WTC11 (cell line): ENCODE measurements at regions not wholly inside any gene's neighbourhood (a gene's known extent, or its start where the extent isn't known, plus 50 kb on each side); places are given as distances from the start of the nearest gene placed in this dataset.

ENCODE experiments used
- ATAC-seq: fragments of 200-7000 bp; cut with Tn5 transposase; 2 replicates; pipeline ENCODE4 v1.10.0; 2021; ENCODE audit warnings: mild to moderate bottlenecking, moderate library complexity
- CTCF ChIA-PET: fragments of 300-600 bp; sonication (Branson Sonifier 250); formaldehyde crosslinking; loops from one replicate; lab custom pipeline; 2021; ENCODE audit warnings: antibody characterized with exemption; lab: Charles Lee
- POLR2A ChIA-PET: fragments of 350-600 bp; sonication (Branson Sonifier 250); formaldehyde crosslinking; loops from one replicate; lab custom pipeline; 2021; ENCODE audit warnings: antibody characterized with exemption; lab: Charles Lee
- DNase-seq: peaks from one replicate; pipeline ENCODE4 v3.0.0; 2021; ENCODE audit warnings: low spot score
- H3K27ac Mint-ChIP-seq: 2 replicates; pipeline ENCODE4 v1.8.0; 2021; ENCODE audit warnings: mixed read lengths
- H3K27me3 Mint-ChIP-seq: 2 replicates; pipeline ENCODE4 v1.8.0; 2021; ENCODE audit warnings: low read depth, mild to moderate bottlenecking, moderate library complexity, mixed read lengths
- H3K36me3 Mint-ChIP-seq: 2 replicates; pipeline ENCODE4 v1.8.0; 2021; ENCODE audit warnings: mixed read lengths
- H3K4me1 Mint-ChIP-seq: 2 replicates; pipeline ENCODE4 v1.8.0; 2022; ENCODE audit warnings: mixed read lengths
- H3K4me3 Mint-ChIP-seq: 2 replicates; pipeline ENCODE4 v1.8.0; 2021; ENCODE audit warnings: mild to moderate bottlenecking, moderate library complexity, mixed read lengths
- H3K9me3 Mint-ChIP-seq: 2 replicates; pipeline ENCODE4 v1.8.0; 2021; ENCODE audit warnings: mixed read lengths
- AR ChIP-seq: fragments of 250-450 bp; sonication (Bioruptor Pico); IDR thresholded peaks from 2 replicates; pipeline ENCODE4 v1.9.0; 2021; ENCODE audit warnings: mild to moderate bottlenecking
- ATF2 ChIP-seq: sonication (generic); formaldehyde crosslinking; IDR thresholded peaks from 2 replicates; pipeline ENCODE4 v1.8.1; 2022; ENCODE audit warnings: low read depth, missing genetic modification reagents, borderline replicate concordance
- ATF6 ChIP-seq: sonication (generic); formaldehyde crosslinking; IDR thresholded peaks from 2 replicates; pipeline ENCODE4 v1.8.1; 2023; ENCODE audit warnings: mild to moderate bottlenecking, missing genetic modification reagents
- CREB1 ChIP-seq: sonication (generic); formaldehyde crosslinking; IDR thresholded peaks from 2 replicates; pipeline ENCODE4 v1.8.0; 2023; ENCODE audit warnings: mild to moderate bottlenecking, missing genetic modification reagents
- E2F4 ChIP-seq: sonication (generic); formaldehyde crosslinking; IDR thresholded peaks from 2 replicates; pipeline ENCODE4 v1.8.1; 2022; ENCODE audit warnings: low read depth, mild to moderate bottlenecking, moderate library complexity, missing genetic modification reagents, borderline replicate concordance
- E2F5 ChIP-seq: sonication (generic); formaldehyde crosslinking; IDR thresholded peaks from 2 replicates; pipeline ENCODE4 v1.8.1; 2022; ENCODE audit warnings: mild to moderate bottlenecking, moderate library complexity, missing genetic modification reagents
- EMX1 ChIP-seq: fragments of 250-450 bp; sonication (Bioruptor Pico); IDR thresholded peaks from 2 replicates; pipeline ENCODE4 v1.8.0; 2021; ENCODE audit warnings: mild to moderate bottlenecking
- HMGXB4 ChIP-seq: sonication (generic); formaldehyde crosslinking; IDR thresholded peaks from 2 replicates; pipeline ENCODE4 v1.8.1; 2023; ENCODE audit warnings: mild to moderate bottlenecking, moderate library complexity, missing genetic modification reagents
- IRF1 ChIP-seq: sonication (generic); formaldehyde crosslinking; IDR thresholded peaks from 2 replicates; pipeline ENCODE4 v1.8.0; 2023; ENCODE audit warnings: missing genetic modification reagents
- MLX ChIP-seq: sonication (generic); formaldehyde crosslinking; IDR thresholded peaks from 2 replicates; pipeline ENCODE4 v1.8.1; 2023; ENCODE audit warnings: mild to moderate bottlenecking, missing genetic modification reagents, moderate library complexity
- MYBL2 ChIP-seq: sonication (generic); formaldehyde crosslinking; IDR thresholded peaks from 2 replicates; pipeline ENCODE4 v1.8.1; 2023; ENCODE audit warnings: mild to moderate bottlenecking, moderate library complexity, missing genetic modification reagents
- NFYB ChIP-seq: sonication (generic); formaldehyde crosslinking; conservative IDR thresholded peaks from 2 replicates; pipeline ENCODE4 v1.8.0; 2022; ENCODE audit warnings: low read depth, missing genetic modification reagents
- NR1H2 ChIP-seq: sonication (generic); formaldehyde crosslinking; IDR thresholded peaks from 2 replicates; pipeline ENCODE4 v1.9.0; 2021; ENCODE audit warnings: mild to moderate bottlenecking, moderate library complexity, missing genetic modification reagents
- TEAD1 ChIP-seq: sonication (generic); formaldehyde crosslinking; IDR thresholded peaks from 2 replicates; pipeline ENCODE4 v1.8.0; 2022; ENCODE audit warnings: mild to moderate bottlenecking, missing genetic modification reagents
- TEAD4 ChIP-seq: sonication (generic); formaldehyde crosslinking; IDR thresholded peaks from 2 replicates; pipeline ENCODE4 v1.8.0; 2022; ENCODE audit warnings: mild to moderate bottlenecking, missing genetic modification reagents
- ZBTB43 ChIP-seq: sonication (generic); formaldehyde crosslinking; IDR thresholded peaks from 2 replicates; pipeline ENCODE4 v1.8.1; 2023; ENCODE audit warnings: mild to moderate bottlenecking, missing genetic modification reagents
- ZMAT4 ChIP-seq: fragments of 250-450 bp; sonication (Bioruptor Pico); IDR thresholded peaks from 2 replicates; pipeline ENCODE4 v1.9.0; 2021; ENCODE audit warnings: mild to moderate bottlenecking
- ZNF121 ChIP-seq: sonication (generic); formaldehyde crosslinking; IDR thresholded peaks from 2 replicates; pipeline ENCODE4 v1.8.0; 2023; ENCODE audit warnings: missing genetic modification reagents

- ChIA-PET POLR2A (no interaction called here), CTCF (interaction anchor here (0.9 kb wide), 1 partner anchor 117 kb away, joined by 3 read pairs; no protein-coding TSS in a partner anchor)
- Mint-ChIP-seq H3K27ac (no peak overlapping the region), H3K4me3 (no peak overlapping the region), H3K27me3 (no peaks in the 10 kb centered on the region), H3K4me1 (no peaks in the 10 kb centered on the region), H3K36me3 (no peaks in the 10 kb centered on the region), H3K9me3 (no peaks in the 10 kb centered on the region)
- no peak for ATAC-seq
- no peak for DNase-seq
- TF ChIP-seq TEAD4: no peak
- TF ChIP-seq E2F5 (CRISPR knock-in tag): no peak
- no peak for TF ChIP-seq MLX (CRISPR knock-in tag)
- TF ChIP-seq HMGXB4: no peak
- no peak for TF ChIP-seq NFYB (CRISPR knock-in tag)
- TF ChIP-seq ZBTB43 (CRISPR knock-in tag): no peak
- TF ChIP-seq NR1H2 (CRISPR knock-in tag): no peak
- TF ChIP-seq ZMAT4 (CRISPR knock-in tag): no peak
- no peak for TF ChIP-seq MYBL2 (CRISPR knock-in tag)
- no peak for TF ChIP-seq AR
- TF ChIP-seq IRF1: no peak
- TF ChIP-seq ZNF121 (CRISPR knock-in tag): no peak
- TF ChIP-seq CREB1 (CRISPR knock-in tag): no peak
- TF ChIP-seq TEAD1 (CRISPR knock-in tag): no peak
- no peak for TF ChIP-seq ATF2 (CRISPR knock-in tag)
These were observed 172.1 kb downstream of the TMX3 start for GRCh38 chr18:68542846-68543245.

- Mint-ChIP-seq H3K27ac (no peak overlapping the region), H3K4me1 (peaks cover 11% of the 10 kb centered on the region), H3K4me3 (no peak overlapping the region), H3K36me3 (no peaks in the 10 kb centered on the region), H3K27me3 (no peaks in the 10 kb centered on the region), H3K9me3 (no peaks in the 10 kb centered on the region)
- DNase-seq (no peak), ATAC-seq (no peak)
- CTCF ChIA-PET: no interaction called here
- POLR2A ChIA-PET: no interaction called here
- no peak for TF ChIP-seq E2F4 (CRISPR knock-in tag)
- no peak for TF ChIP-seq NFYB (CRISPR knock-in tag)
- TF ChIP-seq TEAD4: no peak
- no peak for TF ChIP-seq ATF6 (CRISPR knock-in tag)
- TF ChIP-seq EMX1 (CRISPR knock-in tag): no peak
- TF ChIP-seq NR1H2 (CRISPR knock-in tag): no peak
- no peak for TF ChIP-seq IRF1
These were observed 181.3 kb downstream of the TMX3 start for GRCh38 chr18:68533641-68534040.
